GM19397 (cell line): ENCODE measurements at regions not wholly inside any gene's neighbourhood (a gene's known extent, or its start where the extent isn't known, plus 50 kb on each side); places are given as distances from the start of the nearest gene placed in this dataset.

Experiments
- ATAC-seq: cut with Tn5 transposase; IDR thresholded peaks from one replicate; pipeline ENCODE4 v1.9.1; 2021; ENCODE audit warnings: mild to moderate bottlenecking, moderate library complexity; ENCODE audit not compliant: unreplicated experiment

GRCh38 chr2:23320058-23320457, 64.9 kb upstream of the KLHL29 start:
- ATAC-seq = no peak

DNA sequence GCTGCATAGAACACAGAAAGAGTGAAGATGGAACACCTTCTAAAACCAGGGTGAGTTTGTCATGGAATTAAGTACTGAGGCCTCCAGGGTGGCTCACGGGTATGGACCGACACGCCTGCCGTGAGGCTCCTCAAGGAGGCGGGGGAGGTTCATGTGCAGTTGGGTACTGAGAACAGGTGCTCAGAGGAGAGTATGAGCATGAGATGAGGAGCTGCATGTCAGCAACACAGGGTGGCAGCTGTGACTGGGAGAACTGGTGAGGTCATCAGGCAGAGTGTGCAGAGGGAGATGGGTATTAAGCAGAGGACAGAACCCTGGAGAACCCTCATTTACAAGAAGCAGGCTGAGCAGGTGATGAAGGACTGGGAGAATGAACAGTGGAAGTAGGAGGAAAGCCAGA, 63.2 kb upstream of the KLHL29 start:
- ATAC-seq = no peak

- no peak for ATAC-seq
These were observed 62.3 kb upstream of the KLHL29 start for GRCh38 chr2:23322567-23323197.

DNA sequence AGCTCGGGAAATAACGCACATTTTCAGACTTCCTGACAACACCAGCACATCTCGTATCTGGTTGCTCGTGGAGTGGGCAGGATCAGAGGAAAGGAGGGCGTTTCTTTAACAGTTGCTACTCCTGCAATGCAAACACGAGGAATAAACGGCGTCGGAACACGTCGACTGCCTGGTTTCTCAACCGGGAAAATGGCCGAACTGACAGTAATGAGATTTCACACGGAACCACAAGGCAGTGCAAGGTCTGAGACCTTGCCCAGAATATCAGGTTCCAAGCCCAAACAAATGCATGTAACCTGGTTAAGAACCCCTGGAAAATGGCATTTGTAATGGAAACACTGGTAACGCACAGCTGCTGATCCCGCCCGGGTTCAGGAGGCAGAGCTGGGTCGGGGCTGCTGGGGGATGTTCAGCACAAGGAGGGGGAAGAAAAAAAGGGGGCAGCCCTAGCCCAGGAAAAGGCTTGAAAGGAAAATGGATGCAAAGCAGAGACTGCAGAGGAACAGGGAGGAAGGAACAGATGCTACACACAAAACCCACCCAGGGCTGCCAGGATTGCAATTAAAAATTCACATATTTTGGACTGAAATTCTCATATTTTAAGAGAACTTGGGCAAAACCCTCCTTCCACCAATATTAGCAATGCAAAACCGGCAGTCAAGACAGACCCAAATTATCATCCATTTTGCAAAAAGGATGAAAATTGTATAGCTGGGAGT, 61.6 kb upstream of the KLHL29 start:
- no peak for ATAC-seq

DNA sequence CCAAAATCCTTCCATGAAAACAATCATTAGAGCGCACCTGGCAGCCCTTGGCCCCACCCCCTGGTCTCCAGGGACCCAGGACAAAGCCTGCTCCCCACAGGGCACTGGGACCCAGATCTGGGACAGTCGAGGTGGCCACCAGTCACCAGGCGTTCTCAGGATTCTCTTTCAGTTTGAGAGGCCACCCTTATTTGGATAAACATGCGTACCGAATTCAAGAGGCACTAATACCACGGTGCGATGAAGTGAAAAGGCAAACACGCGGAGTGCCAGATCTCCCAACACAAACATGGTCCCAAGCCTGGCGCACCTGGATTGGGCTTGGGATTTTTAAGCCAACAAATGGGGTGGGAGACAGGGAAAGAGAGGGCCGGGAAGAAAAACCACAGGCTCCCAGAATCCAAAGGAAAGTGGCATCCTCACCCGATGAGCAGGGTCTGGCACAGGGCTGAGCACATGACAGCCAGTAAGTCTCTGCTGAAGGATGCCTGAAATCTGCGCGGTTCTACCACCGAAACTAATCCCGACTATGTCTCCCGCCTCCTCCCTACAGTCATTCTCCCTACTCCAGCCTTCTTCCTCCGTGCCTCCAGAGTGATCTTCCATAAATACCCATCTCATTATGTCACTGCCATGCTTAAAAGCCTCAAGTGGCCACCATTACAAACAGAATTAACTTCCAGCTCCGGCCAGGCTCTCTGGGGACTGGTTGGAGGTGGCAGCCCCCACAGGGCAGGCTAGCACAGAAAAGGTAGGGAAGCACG, 60.9 kb upstream of the KLHL29 start:
- no peak for ATAC-seq

DNA sequence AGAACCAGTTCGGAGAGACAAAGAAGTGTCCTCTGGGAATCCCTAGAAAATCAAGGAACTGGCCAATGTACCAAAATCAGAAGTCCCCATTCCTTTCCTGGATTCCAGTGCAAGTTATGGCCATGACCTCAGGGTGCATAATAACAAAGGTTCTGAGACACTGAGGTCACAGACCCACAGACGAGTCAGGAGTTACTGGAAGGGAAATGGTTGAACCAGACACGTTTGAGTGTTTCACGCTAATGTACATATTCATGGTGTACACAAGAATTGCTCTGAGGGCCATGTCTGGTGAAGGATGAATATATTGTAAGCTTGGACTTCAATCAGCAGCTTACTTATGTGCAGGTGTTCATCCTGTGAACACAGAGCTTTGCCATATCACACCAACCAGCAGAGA, 58.6 kb upstream of the KLHL29 start:
- ATAC-seq = no peak

GRCh38 chr2:23327416-23327815, 57.6 kb upstream of the KLHL29 start:
- no peak for ATAC-seq

GRCh38 chr2:23327887-23328286, 57.1 kb upstream of the KLHL29 start:
- ATAC-seq = no peak

DNA sequence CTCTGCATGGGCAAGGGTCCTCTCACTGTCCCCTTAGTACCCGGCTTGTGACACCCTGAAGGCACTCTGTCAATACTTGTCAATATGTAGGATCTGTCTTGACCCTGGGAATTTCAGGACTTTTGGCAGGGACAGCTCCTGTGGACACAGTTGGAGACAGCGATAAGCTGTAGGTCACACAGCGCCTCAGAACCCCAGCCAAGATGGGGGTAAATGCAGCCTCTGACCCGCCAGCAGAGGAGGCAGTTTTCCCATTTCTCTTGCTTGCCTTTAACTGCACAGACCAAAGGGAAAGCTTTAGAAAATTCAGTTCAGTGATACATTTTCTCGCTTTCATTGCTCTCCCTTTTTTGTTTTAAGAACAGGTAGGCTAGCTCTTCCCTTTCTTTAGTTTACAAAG, 54.8 kb upstream of the KLHL29 start:
- no peak for ATAC-seq
